Pancreas (tissue), 10 donors: ENCODE measurements at regions not wholly inside any gene's neighbourhood (a gene's known extent, or its start where the extent isn't known, plus 50 kb on each side); places are given as distances from the start of the nearest gene placed in this dataset.

Experiments used
- ATAC-seq, 4 donors: fragments of 200-7000 bp; cut with Tn5 transposase; one replicate each; pipeline versions ENCODE4 v1.8.0 to v1.9.1; 2020; ENCODE audit warnings: mild to moderate bottlenecking in 4 of 4, moderate library complexity in 4 of 4
- DNase-seq, 6 donors: peaks; one replicate each; pipeline ENCODE4 v3.0.0-alpha.2; 2020
- FAIRE-seq: peaks from 2 replicates; lab custom pipeline; 2012; peaks lifted over from hg19 to GRCh38; lab: Jason Lieb, UNC
- H3K27ac ChIP-seq, 4 donors: fragments of 200-600 bp; sonication (generic); 1 replicate in 3 of 4; 2 replicates in 1 of 4; pipeline versions ENCODE4 v1.5.0 to v1.8.0; 2020
- H3K27me3 ChIP-seq, 4 donors: fragments of 200-600 bp; one replicate each; pipeline ENCODE4 v1.8.0; 2021
- H3K36me3 ChIP-seq, 3 donors: fragments of 200-600 bp; sonication (generic) in 1 of 3; one replicate each; pipeline versions ENCODE4 v1.5.0 to v1.8.0; 2020 to 2021
- H3K4me1 ChIP-seq, 3 donors: fragments of 200-600 bp; one replicate each; pipeline ENCODE4 v1.8.0; 2021
- H3K4me3 ChIP-seq, 4 donors: fragments of 200-600 bp; sonication (generic) in 2 of 4; one replicate each; pipeline versions ENCODE4 v1.5.0 to v1.8.0; 2020 to 2021
- H3K9me3 ChIP-seq, 4 donors: fragments of 200-600 bp; one replicate each; pipeline ENCODE4 v1.8.0; 2021
- WGBS, 2 donors: extraction: QIAGEN DNeasy Blood & Tissue Kit; methylation state at CpG; one replicate each; pipeline ENCODE4 v1.1.7; 2013; 5-methylcytosine and 5-hydroxymethylcytosine counted together
- intact Hi-C, 3 donors: fragments of 100-400 bp; cut with DNase I; formaldehyde crosslinking; loops; one replicate each; pipeline versions ENCODE4 v1.11.1 to v1.14.2; 2022
- TF ChIP-seq, protein P1 (sequence below), 4 donors: fragments of 200-600 bp; sonication (generic) in 3 of 4; IDR thresholded peaks; one replicate each; pipeline versions ENCODE4 v1.5.0 to v1.8.0; 2021; ENCODE audit warnings: antibody characterized with exemption in 4 of 4
- donor health status: healthy with polysubstance abuse.
- donor health status: DM: no; HTN: no; CAD: no; lungs with moderate emphysema.
- donor health status: DM: no; HTN: no; CAD: no.
- donor health status: control.
- donor health status: control.
- donor health status: Bipolar disorder and iron deficiency.
- donor health status: DM: yes; HTN: yes; CAD: no.
- donor health status: DM: no; HTN: no; CAD: no.
- donor health status: DM: no; HTN: no; CAD: no.
- donor health status: DM: yes; HTN: yes; CAD: no.

DNA sequence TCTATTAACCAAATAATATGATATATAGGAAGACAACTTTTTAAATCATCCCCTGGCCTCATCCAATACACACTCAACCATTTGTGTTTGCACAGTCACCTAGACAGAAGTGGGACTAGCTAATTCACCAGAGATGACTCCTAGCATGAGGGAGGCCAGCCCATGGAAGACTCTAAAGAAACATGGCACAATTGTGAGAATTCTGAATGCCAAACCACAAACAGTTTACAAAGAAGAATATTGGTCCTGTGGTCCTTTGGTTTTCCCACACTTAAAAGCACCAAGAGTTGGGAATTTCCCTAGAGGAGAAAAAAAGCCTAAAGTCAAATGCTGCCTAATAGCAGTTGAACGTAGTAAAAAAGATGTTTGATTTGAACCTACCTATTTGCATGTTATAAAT is 609.9 kb downstream of the ACTL7B start:
- intact Hi-C loops: no loop called here
- no peaks in the 10 kb centered on the region for H3K9me3 ChIP-seq
- H3K27me3 ChIP-seq: no peaks in the 10 kb centered on the region
- ATAC-seq: no peak
- DNase-seq: no peak
- no peaks in the 10 kb centered on the region for H3K4me1 ChIP-seq
- H3K4me3 ChIP-seq: no peak overlapping the region
- 92 to 98% methylated on average over 1 of the region's 1 CpG for WGBS, 2 donors
- H3K27ac ChIP-seq: no peak overlapping the region
- H3K36me3 ChIP-seq: no peaks in the 10 kb centered on the region
- TF ChIP-seq, protein P1, sequence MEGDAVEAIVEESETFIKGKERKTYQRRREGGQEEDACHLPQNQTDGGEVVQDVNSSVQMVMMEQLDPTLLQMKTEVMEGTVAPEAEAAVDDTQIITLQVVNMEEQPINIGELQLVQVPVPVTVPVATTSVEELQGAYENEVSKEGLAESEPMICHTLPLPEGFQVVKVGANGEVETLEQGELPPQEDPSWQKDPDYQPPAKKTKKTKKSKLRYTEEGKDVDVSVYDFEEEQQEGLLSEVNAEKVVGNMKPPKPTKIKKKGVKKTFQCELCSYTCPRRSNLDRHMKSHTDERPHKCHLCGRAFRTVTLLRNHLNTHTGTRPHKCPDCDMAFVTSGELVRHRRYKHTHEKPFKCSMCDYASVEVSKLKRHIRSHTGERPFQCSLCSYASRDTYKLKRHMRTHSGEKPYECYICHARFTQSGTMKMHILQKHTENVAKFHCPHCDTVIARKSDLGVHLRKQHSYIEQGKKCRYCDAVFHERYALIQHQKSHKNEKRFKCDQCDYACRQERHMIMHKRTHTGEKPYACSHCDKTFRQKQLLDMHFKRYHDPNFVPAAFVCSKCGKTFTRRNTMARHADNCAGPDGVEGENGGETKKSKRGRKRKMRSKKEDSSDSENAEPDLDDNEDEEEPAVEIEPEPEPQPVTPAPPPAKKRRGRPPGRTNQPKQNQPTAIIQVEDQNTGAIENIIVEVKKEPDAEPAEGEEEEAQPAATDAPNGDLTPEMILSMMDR (IDR thresholded peaks at IDR 0.05): no peak
- no peak for FAIRE-seq

DNA sequence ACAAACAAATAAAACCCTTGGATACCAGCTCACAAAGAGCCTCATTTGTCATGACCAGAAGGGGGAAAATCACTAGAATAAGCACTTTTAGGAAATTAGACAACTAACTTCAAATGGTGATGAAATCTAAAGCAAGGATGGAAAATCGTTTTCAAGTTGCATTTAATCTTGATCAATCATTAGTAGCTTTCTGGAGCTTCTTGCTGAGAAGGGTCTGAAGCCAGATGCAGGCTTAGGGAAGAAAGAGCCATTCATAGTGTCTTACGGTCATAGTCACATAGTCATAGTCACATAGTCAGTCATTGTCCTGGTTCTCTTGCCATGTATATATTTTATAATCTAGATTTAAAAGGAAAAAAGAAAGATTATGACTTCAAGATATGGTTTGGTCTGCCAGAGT is 610.5 kb downstream of the ACTL7B start:
- FAIRE-seq: no peak
- H3K4me3 ChIP-seq: no peak overlapping the region
- intact Hi-C loops: no loop called here
- no peak for ATAC-seq
- TF ChIP-seq, protein P1 (IDR thresholded peaks at IDR 0.05): no peak
- 51 to 58% methylated on average over 2 of the region's 2 CpGs for WGBS, 2 donors
- DNase-seq: no peak
- no peaks in the 10 kb centered on the region for H3K9me3 ChIP-seq
- H3K27me3 ChIP-seq: no peaks in the 10 kb centered on the region
- H3K4me1 ChIP-seq: no peaks in the 10 kb centered on the region
- H3K27ac ChIP-seq: no peak overlapping the region
- H3K36me3 ChIP-seq: no peaks in the 10 kb centered on the region

DNA sequence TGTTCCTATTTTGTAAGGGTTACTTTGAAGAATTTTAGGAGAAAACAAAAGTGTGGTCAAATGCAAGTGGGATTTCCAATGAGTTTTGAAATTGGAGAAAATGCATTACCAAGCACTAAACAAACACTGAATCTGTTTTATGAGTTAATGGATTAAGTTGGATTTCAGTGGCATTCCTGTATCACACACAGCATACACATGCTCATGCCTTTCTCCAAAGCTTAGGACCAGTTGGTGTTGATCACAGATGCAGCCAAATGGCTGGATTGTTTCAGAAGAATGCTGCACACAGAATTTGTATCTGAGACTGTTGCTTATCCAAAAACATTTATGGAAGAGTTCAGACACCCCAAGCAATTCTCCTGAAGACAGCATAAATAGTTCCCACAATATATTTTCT is 611.1 kb downstream of the ACTL7B start:
- H3K27me3 ChIP-seq: no peaks in the 10 kb centered on the region
- no peaks in the 10 kb centered on the region for H3K9me3 ChIP-seq
- TF ChIP-seq, protein P1 (IDR thresholded peaks at IDR 0.05): no peak
- FAIRE-seq: no peak
- no peak overlapping the region for H3K4me3 ChIP-seq
- no peak for ATAC-seq
- no peak overlapping the region for H3K27ac ChIP-seq
- no peaks in the 10 kb centered on the region for H3K36me3 ChIP-seq
- no peaks in the 10 kb centered on the region for H3K4me1 ChIP-seq
- intact Hi-C loops: no loop called here
- no peak for DNase-seq

DNA sequence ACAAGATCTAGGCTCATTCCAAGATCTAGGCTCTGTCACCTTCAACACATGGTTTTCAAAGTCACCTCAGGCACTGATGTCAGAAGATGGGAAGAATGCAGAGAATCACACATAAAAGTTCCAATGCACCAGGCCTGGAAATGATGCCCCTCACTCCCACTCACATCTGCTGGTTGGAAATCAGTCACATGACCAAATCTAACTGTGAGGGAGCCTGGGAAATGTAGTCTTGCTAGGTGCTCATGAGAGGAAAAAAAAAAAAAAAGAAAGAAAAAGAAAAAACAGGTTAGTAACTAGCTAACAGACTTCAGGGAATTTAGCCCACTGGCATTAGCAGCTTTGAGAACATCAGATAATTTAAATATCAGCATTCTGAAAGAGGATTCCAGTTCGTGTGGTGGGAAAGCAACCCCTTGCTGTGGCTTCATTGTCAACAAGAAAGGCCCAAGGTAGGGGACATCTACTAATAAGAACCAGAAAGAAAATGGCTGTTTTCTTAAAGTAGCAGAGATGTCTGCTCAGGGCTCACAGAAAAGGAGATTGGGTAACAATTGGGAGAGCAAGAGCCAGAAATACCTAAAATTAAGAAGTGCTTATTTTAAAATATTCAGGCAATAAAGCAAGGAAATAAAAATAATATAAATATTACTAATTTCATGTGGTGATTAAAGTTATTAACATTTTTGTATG is 614.3 kb downstream of the ACTL7B start:
- H3K4me1 ChIP-seq: no peaks in the 10 kb centered on the region
- no peak for ATAC-seq
- H3K4me3 ChIP-seq: no peak overlapping the region
- DNase-seq: no peak
- FAIRE-seq: no peak
- 53 to 61% methylated on average over 1 of the region's 1 CpG for WGBS, 2 donors
- H3K27ac ChIP-seq: no peak overlapping the region
- TF ChIP-seq, protein P1 (IDR thresholded peaks at IDR 0.05): no peak
- H3K9me3 ChIP-seq: no peaks in the 10 kb centered on the region
- no peaks in the 10 kb centered on the region for H3K27me3 ChIP-seq
- intact Hi-C loops: no loop called here
- H3K36me3 ChIP-seq: no peaks in the 10 kb centered on the region

GRCh38 chr9:108239696-108240321 is 616.0 kb downstream of the ACTL7B start:
- no peak for FAIRE-seq
- Histone ChIP-seq H3K4me3 (no peak overlapping the region), H3K27me3 (no peaks in the 10 kb centered on the region), H3K27ac (no peak overlapping the region), H3K9me3 (no peaks in the 10 kb centered on the region), H3K4me1 (no peaks in the 10 kb centered on the region), H3K36me3 (no peaks in the 10 kb centered on the region)
- DNase-seq: no peak
- TF ChIP-seq, protein P1 (IDR thresholded peaks at IDR 0.05): no peak
- WGBS, 2 donors: 86 to 91% methylated on average over 2 of the region's 2 CpGs
- intact Hi-C loops: no loop called here
- ATAC-seq: no peak
